Panc1 (cell line): ENCODE measurements at regions not wholly inside any gene's neighbourhood (a gene's known extent, or its start where the extent isn't known, plus 50 kb on each side); places are given as distances from the start of the nearest gene placed in this dataset.

Experiments
- POLR2AphosphoS5 ChIP-seq: IDR thresholded peaks from 2 replicates; pipeline ENCODE4 v1.6.1; 2012; ENCODE audit warnings: mild to moderate bottlenecking, low read depth, low read length, moderate library complexity
- SIN3A ChIP-seq: IDR thresholded peaks from 2 replicates; pipeline ENCODE4 v1.6.1; 2012; ENCODE audit warnings: low read depth, mild to moderate bottlenecking, low read length, moderate library complexity, borderline replicate concordance; ENCODE audit not compliant: insufficient read depth

DNA sequence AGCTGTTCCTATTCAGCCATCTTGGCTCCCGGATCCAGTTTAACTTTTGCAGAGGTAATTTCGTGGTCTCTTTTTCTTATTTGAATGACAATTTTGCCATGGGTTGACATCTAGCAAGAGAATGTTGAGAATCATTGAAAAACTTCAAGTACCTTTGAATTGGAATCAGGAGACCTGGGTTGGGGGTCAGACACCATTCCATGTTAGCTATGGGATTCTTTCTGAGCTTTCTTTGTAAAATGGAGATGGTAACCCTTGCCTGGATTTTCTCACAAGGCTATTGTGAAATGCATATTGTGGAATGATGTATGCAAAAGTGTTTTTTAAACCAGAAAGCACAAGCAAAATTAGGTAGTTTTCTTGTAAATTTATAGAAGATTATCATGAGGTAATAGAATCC lies 79.1 kb upstream of the HAND2 start:
- TF ChIP-seq POLR2AphosphoS5 (no peak), SIN3A (no peak)
